H9 (cell line): ENCODE measurements at regions not wholly inside any gene's neighbourhood (a gene's known extent, or its start where the extent isn't known, plus 50 kb on each side); places are given as distances from the start of the nearest gene placed in this dataset.

Experiments
- DNase-seq: peaks from one replicate; pipeline ENCODE4 v3.0.0-alpha.2; 2017
- H2AFZ ChIP-seq: one replicate; pipeline ENCODE4 v1.6.1; 2013; ENCODE audit warnings: mild to moderate bottlenecking, low read length, control low read depth, moderate library complexity
- H2AK5ac ChIP-seq: 2 replicates; pipeline ENCODE4 v1.6.1; 2013; ENCODE audit warnings: low read length, control low read depth, mixed read lengths; ENCODE audit not compliant: insufficient read length
- H2BK120ac ChIP-seq: one replicate; pipeline ENCODE4 v1.6.1; 2013; ENCODE audit warnings: low read depth, mild to moderate bottlenecking, low read length, control low read depth, inconsistent platforms; ENCODE audit not compliant: poor library complexity, severe bottlenecking
- H2BK12ac ChIP-seq: 2 replicates; pipeline ENCODE4 v1.6.1; 2013; ENCODE audit warnings: low read length, control low read depth, mixed read lengths, low read depth; ENCODE audit not compliant: insufficient read length
- H2BK15ac ChIP-seq: 2 replicates; pipeline ENCODE4 v1.6.1; 2013; ENCODE audit warnings: low read depth, low read length, control low read depth
- H2BK20ac ChIP-seq: one replicate; pipeline ENCODE4 v1.6.1; 2013; ENCODE audit warnings: low read depth, mild to moderate bottlenecking, low read length, control low read depth, inconsistent platforms; ENCODE audit not compliant: poor library complexity, severe bottlenecking
- H2BK5ac ChIP-seq: 2 replicates; pipeline ENCODE4 v1.6.1; 2013; ENCODE audit warnings: low read length, control low read depth, mixed read lengths; ENCODE audit not compliant: insufficient read length
- H3K14ac ChIP-seq: 2 replicates; pipeline ENCODE4 v1.6.1; 2013; ENCODE audit warnings: low read length, control low read depth; ENCODE audit not compliant: insufficient read depth
- H3K18ac ChIP-seq: 2 replicates; pipeline ENCODE4 v1.6.1; 2013; ENCODE audit warnings: low read depth, mild to moderate bottlenecking, mixed read lengths, low read length, control low read depth; ENCODE audit not compliant: insufficient read length
- H3K23ac ChIP-seq: 2 replicates; pipeline ENCODE4 v1.6.1; 2013; ENCODE audit warnings: low read length, control low read depth, mixed read lengths, low read depth; ENCODE audit not compliant: insufficient read length
- H3K23me2 ChIP-seq: 2 replicates; pipeline ENCODE4 v1.6.1; 2013; ENCODE audit warnings: low read depth, mild to moderate bottlenecking, mixed read lengths, low read length, control low read depth; ENCODE audit not compliant: insufficient read length, poor library complexity, severe bottlenecking
- H3K27ac ChIP-seq: 2 replicates; pipeline ENCODE4 v1.5.1; 2013; ENCODE audit warnings: low read length, control low read depth, mixed read lengths, low read depth; ENCODE audit not compliant: insufficient read length
- H3K27me3 ChIP-seq: 2 replicates; pipeline ENCODE4 v1.6.1; 2013; ENCODE audit warnings: low read length, control low read depth, inconsistent platforms; ENCODE audit not compliant: insufficient read depth
- H3K4ac ChIP-seq: 2 replicates; pipeline ENCODE4 v1.6.1; 2013; ENCODE audit warnings: low read depth, mild to moderate bottlenecking, control low read depth, inconsistent platforms, low read length, moderate library complexity
- H3K4me1 ChIP-seq: 2 replicates; pipeline ENCODE4 v1.6.1; 2013; ENCODE audit warnings: low read length, control low read depth, inconsistent platforms; ENCODE audit not compliant: insufficient read depth
- H3K4me2 ChIP-seq: 2 replicates; pipeline ENCODE4 v1.6.1; 2013; ENCODE audit warnings: low read length, control low read depth, mixed read lengths; ENCODE audit not compliant: insufficient read length, insufficient read depth
- H3K56ac ChIP-seq: 2 replicates; pipeline ENCODE4 v1.6.1; 2013; ENCODE audit warnings: low read depth, mild to moderate bottlenecking, mixed read lengths, low read length, control low read depth; ENCODE audit not compliant: insufficient read length
- H3K79me1 ChIP-seq: 2 replicates; pipeline ENCODE4 v1.6.1; 2013; ENCODE audit warnings: low read depth, mild to moderate bottlenecking, moderate library complexity, low read length, control low read depth, inconsistent platforms; ENCODE audit not compliant: insufficient read depth, poor library complexity, severe bottlenecking
- H3K79me2 ChIP-seq: 2 replicates; pipeline ENCODE4 v1.6.1; 2013; ENCODE audit warnings: low read length, control low read depth, inconsistent platforms; ENCODE audit not compliant: insufficient read depth
- H3K9ac ChIP-seq: 2 replicates; pipeline ENCODE4 v1.6.1; 2013; ENCODE audit warnings: low read length, control low read depth, mixed read lengths; ENCODE audit not compliant: insufficient read length; ENCODE audit errors: extremely low read depth
- H3K9me3 ChIP-seq: one replicate; pipeline ENCODE4 v1.6.1; 2013; ENCODE audit warnings: low read depth, low read length, inconsistent platforms; ENCODE audit not compliant: control insufficient read depth
- H3T11ph ChIP-seq: one replicate; pipeline ENCODE4 v1.6.1; 2013; ENCODE audit warnings: mild to moderate bottlenecking, low read length, control low read depth, inconsistent platforms
- H4K20me1 ChIP-seq: one replicate; pipeline ENCODE4 v1.6.1; 2013; ENCODE audit not compliant: control insufficient read depth, insufficient read length, insufficient read depth
- H4K5ac ChIP-seq: 2 replicates; pipeline ENCODE4 v1.6.1; 2013; ENCODE audit warnings: low read depth, mild to moderate bottlenecking, mixed read lengths, low read length, control low read depth; ENCODE audit not compliant: insufficient read length
- H4K8ac ChIP-seq: replicated peaks from 2 replicates; pipeline ENCODE4 v1.6.1; 2013; ENCODE audit warnings: low read length, control low read depth, mixed read lengths, low read depth; ENCODE audit not compliant: insufficient read length
- H4K91ac ChIP-seq: 2 replicates; pipeline ENCODE4 v1.6.1; 2013; ENCODE audit warnings: low read depth, mild to moderate bottlenecking, moderate library complexity, mixed read lengths, low read length, control low read depth; ENCODE audit not compliant: insufficient read length
- H3K27ac Mint-ChIP-seq, 3 experiments: 2 replicates in 2 of 3; 3 replicates in 1 of 3; pipeline ENCODE4 v1.8.0; 2020 to 2021; ENCODE audit warnings: mixed read lengths in 3 of 3, mild to moderate bottlenecking in 1 of 3, moderate library complexity in 1 of 3
- H3K27me3 Mint-ChIP-seq: 2 replicates; pipeline ENCODE4 v1.8.0; 2021; ENCODE audit warnings: low read depth, mild to moderate bottlenecking, moderate library complexity, mixed read lengths
- H3K36me3 Mint-ChIP-seq, 3 experiments: 2 replicates in 2 of 3; 3 replicates in 1 of 3; pipeline ENCODE4 v1.8.0; 2020 to 2021; ENCODE audit warnings: low read depth in 3 of 3, mixed read lengths in 3 of 3; ENCODE audit not compliant: insufficient read depth in 1 of 3
- H3K4me1 Mint-ChIP-seq, 2 experiments: 2 replicates each; pipeline ENCODE4 v1.8.0; 2020; ENCODE audit warnings: mixed read lengths in 2 of 2
- H3K4me3 Mint-ChIP-seq, 2 experiments: 2 replicates in 1 of 2; 3 replicates in 1 of 2; pipeline ENCODE4 v1.8.0; 2020 to 2021; ENCODE audit warnings: mild to moderate bottlenecking in 2 of 2, mixed read lengths in 2 of 2, moderate library complexity in 1 of 2
- H3K9me3 Mint-ChIP-seq, 2 experiments: 2 replicates in 1 of 2; 3 replicates in 1 of 2; pipeline ENCODE4 v1.8.0; 2020; ENCODE audit warnings: mild to moderate bottlenecking in 2 of 2, mixed read lengths in 2 of 2, moderate library complexity in 1 of 2
- whole genome bisulfite sequencing: extraction: QIAGEN DNeasy Blood & Tissue Kit; methylation state at CpG from one replicate; pipeline ENCODE4 v1.1.7; 2013; ENCODE audit warnings: missing lambda C conversion rate, low lambda C conversion rate, mixed read lengths; ENCODE audit not compliant: insufficient read length; ENCODE audit errors: extremely low coverage; 5-methylcytosine and 5-hydroxymethylcytosine counted together
- TF ChIP-seq, protein P1 (sequence below): fragments of 200-600 bp; sonication (generic); conservative IDR thresholded peaks from 3 replicates; pipeline ENCODE4 v1.8.0; 2021; ENCODE audit warnings: antibody characterized with exemption, mild to moderate bottlenecking

DNA sequence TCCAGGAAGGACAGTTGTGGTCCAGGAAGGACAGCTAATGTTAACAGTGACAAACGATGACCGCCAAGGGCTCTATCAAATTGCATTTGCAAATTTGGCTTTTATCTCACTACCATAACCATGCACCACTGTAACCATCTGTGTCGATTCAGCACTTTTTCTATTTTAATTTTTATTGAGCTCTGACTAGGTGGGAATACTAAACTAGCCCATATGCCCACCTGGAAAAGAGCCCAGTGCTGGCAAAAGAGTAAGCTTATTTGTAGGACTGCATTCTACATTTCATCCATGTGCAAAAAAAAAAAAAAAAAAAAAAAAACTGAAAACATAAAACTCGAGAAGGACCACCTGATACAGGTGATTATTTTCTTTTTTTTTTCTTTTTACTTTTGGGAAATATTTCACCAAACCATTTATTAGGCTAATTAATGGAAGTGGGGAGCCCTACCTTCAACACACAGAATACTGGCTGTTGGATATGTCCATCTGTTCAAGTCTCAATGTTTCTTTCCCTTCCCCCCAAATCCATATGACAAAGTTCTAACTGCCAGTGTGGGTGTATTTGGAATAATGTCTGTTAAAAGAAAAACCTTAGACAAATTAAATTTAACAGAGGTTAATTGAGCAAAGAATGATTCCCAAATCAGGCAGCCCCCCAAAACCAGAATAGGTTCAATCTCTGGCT, 99.5 kb upstream of the MXRA5 start:
- H3K4me3 Mint-ChIP-seq: no peak overlapping the region
- Histone ChIP-seq H3T11ph (no peak overlapping the region), H4K8ac (no peak overlapping the region), H3K56ac (no peak overlapping the region), H2BK5ac (no peak overlapping the region), H2BK20ac (no peak overlapping the region), H3K27ac (no peak overlapping the region), H3K4me2 (no peak overlapping the region), H3K9me3 (no peaks in the 10 kb centered on the region), H2AFZ (no peak overlapping the region), H3K4me1 (no peaks in the 10 kb centered on the region), H3K4ac (no peak overlapping the region), H3K79me1 (no peaks in the 10 kb centered on the region), H2BK120ac (no peak overlapping the region), H3K79me2 (no peaks in the 10 kb centered on the region), H4K91ac (no peak overlapping the region), H2AK5ac (no peak overlapping the region), H3K23me2 (no peaks in the 10 kb centered on the region), H2BK15ac (no peak overlapping the region), H2BK12ac (no peak overlapping the region), H4K20me1 (no peaks in the 10 kb centered on the region), H4K5ac (no peak overlapping the region), H3K9ac (no peak overlapping the region), H3K27me3 (no peaks in the 10 kb centered on the region), H3K18ac (no peak overlapping the region), H3K14ac (no peak overlapping the region), H3K23ac (no peak overlapping the region)
- no peaks in the 10 kb centered on the region for H3K36me3 Mint-ChIP-seq
- no peak overlapping the region for H3K27ac Mint-ChIP-seq
- DNase-seq: no peak
- H3K27me3 Mint-ChIP-seq: no peaks in the 10 kb centered on the region; the same call in 1 of the 2 replicates
- H3K4me1 Mint-ChIP-seq: no peaks in the 10 kb centered on the region
- WGBS: no CpG with 5 or more reads among the region's 4 CpGs
- no peaks in the 10 kb centered on the region; a peak in 2 of 5 replicates for H3K9me3 Mint-ChIP-seq
- TF ChIP-seq, protein P1, sequence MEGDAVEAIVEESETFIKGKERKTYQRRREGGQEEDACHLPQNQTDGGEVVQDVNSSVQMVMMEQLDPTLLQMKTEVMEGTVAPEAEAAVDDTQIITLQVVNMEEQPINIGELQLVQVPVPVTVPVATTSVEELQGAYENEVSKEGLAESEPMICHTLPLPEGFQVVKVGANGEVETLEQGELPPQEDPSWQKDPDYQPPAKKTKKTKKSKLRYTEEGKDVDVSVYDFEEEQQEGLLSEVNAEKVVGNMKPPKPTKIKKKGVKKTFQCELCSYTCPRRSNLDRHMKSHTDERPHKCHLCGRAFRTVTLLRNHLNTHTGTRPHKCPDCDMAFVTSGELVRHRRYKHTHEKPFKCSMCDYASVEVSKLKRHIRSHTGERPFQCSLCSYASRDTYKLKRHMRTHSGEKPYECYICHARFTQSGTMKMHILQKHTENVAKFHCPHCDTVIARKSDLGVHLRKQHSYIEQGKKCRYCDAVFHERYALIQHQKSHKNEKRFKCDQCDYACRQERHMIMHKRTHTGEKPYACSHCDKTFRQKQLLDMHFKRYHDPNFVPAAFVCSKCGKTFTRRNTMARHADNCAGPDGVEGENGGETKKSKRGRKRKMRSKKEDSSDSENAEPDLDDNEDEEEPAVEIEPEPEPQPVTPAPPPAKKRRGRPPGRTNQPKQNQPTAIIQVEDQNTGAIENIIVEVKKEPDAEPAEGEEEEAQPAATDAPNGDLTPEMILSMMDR: no peak
